ENCODE measurements at regions not wholly inside any gene's neighbourhood (a gene's known extent, or its start where the extent isn't known, plus 50 kb on each side); places are given as distances from the start of the nearest gene placed in this dataset.

DNA sequence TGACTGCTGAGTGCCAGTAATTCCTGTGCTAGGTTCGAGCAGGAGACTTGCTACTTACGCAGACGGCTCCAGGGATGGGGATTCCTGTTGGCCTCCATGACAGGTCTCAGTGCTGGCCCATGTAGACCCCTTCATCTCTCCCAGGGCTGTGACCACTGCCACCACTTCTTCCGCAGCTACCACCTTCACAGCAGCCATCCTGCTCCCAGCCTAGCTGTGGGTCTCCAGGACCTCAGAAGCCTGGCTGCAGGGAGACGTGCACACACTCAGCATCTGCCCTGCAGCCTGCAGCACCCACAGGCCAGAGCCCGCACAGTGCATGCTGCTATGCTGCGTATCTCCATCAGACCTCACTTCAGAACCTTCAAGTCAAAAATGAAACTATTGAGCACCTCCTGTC lies 1503.9 kb downstream of the BRD1 start:
- TF ChIP-seq, protein P1, sequence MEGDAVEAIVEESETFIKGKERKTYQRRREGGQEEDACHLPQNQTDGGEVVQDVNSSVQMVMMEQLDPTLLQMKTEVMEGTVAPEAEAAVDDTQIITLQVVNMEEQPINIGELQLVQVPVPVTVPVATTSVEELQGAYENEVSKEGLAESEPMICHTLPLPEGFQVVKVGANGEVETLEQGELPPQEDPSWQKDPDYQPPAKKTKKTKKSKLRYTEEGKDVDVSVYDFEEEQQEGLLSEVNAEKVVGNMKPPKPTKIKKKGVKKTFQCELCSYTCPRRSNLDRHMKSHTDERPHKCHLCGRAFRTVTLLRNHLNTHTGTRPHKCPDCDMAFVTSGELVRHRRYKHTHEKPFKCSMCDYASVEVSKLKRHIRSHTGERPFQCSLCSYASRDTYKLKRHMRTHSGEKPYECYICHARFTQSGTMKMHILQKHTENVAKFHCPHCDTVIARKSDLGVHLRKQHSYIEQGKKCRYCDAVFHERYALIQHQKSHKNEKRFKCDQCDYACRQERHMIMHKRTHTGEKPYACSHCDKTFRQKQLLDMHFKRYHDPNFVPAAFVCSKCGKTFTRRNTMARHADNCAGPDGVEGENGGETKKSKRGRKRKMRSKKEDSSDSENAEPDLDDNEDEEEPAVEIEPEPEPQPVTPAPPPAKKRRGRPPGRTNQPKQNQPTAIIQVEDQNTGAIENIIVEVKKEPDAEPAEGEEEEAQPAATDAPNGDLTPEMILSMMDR (IDR thresholded peaks at IDR 0.05; ENCODE audit: insufficient read depth, low read length, poor library complexity, severe bottlenecking): no peak
- TF ChIP-seq EZH2phosphoT487 (conservative IDR thresholded peaks at IDR 0.05; ENCODE audit: low read length): no peak
- no peak overlapping the region for H2AFZ ChIP-seq (ENCODE audit: low read depth, low read length, severe bottlenecking)
- H3K4me2 ChIP-seq (ENCODE audit: low read depth, low read length, poor library complexity, severe bottlenecking): no peak overlapping the region
- no peaks in the 10 kb centered on the region for H3K36me3 ChIP-seq (ENCODE audit: low read length)
- H3K27me3 ChIP-seq (ENCODE audit: low read length): no peaks in the 10 kb centered on the region
- H3F3A ChIP-seq (ENCODE audit: insufficient read depth): no peaks in the 10 kb centered on the region
- H3K27ac ChIP-seq (ENCODE audit: low read depth, low read length): no peak overlapping the region
- no peaks in the 10 kb centered on the region for H3K79me2 ChIP-seq (ENCODE audit: insufficient read depth, low read length)
- no peaks in the 10 kb centered on the region for H3K9me2 ChIP-seq (replicated peaks; ENCODE audit: insufficient read depth, low read length)
- H3K4me3 ChIP-seq (ENCODE audit: insufficient read depth, low read length, poor library complexity, severe bottlenecking): no peak overlapping the region
- H3K9me3 ChIP-seq (ENCODE audit: insufficient read depth, low read length): peaks cover 7% of the 10 kb centered on the region; the same call in 1 of the 2 replicates
- no peak overlapping the region for H3K9ac ChIP-seq (ENCODE audit: low read length)
- no peaks in the 10 kb centered on the region for H4K20me1 ChIP-seq (ENCODE audit: low read depth, low read length)

DNA sequence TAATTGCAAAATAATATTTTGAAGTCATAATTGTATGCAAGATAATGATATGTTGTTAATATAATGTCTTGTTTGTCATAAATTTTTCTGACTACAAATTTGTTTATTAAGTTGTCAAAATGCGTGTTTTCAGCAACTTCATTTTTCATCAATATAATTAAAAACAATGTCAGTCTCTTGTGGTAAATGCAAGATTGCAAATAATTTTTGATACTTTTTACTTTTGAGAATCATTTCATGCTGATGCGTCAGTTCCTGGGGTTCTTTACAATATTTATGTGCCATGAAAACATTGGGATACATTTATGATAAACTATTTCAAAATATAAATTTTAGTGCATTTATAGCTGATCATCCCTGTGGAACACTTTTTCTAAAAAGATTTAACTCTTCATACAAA lies 1504.8 kb downstream of the BRD1 start:
- Histone ChIP-seq H3K9me3 (ENCODE audit: insufficient read depth, low read length) (peaks cover 7% of the 10 kb centered on the region; the same call in 1 of the 2 replicates), H4K20me1 (ENCODE audit: low read depth, low read length) (no peaks in the 10 kb centered on the region), H3F3A (ENCODE audit: insufficient read depth) (no peaks in the 10 kb centered on the region), H3K27me3 (ENCODE audit: low read length) (no peaks in the 10 kb centered on the region), H3K27ac (ENCODE audit: low read depth, low read length) (no peak overlapping the region), H3K9ac (ENCODE audit: low read length) (no peak overlapping the region), H3K79me2 (ENCODE audit: insufficient read depth, low read length) (no peaks in the 10 kb centered on the region), H3K36me3 (ENCODE audit: low read length) (no peaks in the 10 kb centered on the region), H3K4me3 (ENCODE audit: insufficient read depth, low read length, poor library complexity, severe bottlenecking) (no peak overlapping the region), H3K9me2 (replicated peaks; ENCODE audit: insufficient read depth, low read length) (no peaks in the 10 kb centered on the region), H2AFZ (ENCODE audit: low read depth, low read length, severe bottlenecking) (no peak overlapping the region), H3K4me2 (ENCODE audit: low read depth, low read length, poor library complexity, severe bottlenecking) (no peak overlapping the region)
- TF ChIP-seq, protein P1 (IDR thresholded peaks at IDR 0.05; ENCODE audit: insufficient read depth, low read length, poor library complexity, severe bottlenecking): no peak
- no peak for TF ChIP-seq EZH2phosphoT487 (conservative IDR thresholded peaks at IDR 0.05; ENCODE audit: low read length)

- Histone ChIP-seq H3K27me3 (ENCODE audit: low read length) (no peaks in the 10 kb centered on the region), H3K27ac (ENCODE audit: low read depth, low read length) (no peak overlapping the region), H3K4me2 (ENCODE audit: low read depth, low read length, poor library complexity, severe bottlenecking) (no peak overlapping the region), H2AFZ (ENCODE audit: low read depth, low read length, severe bottlenecking) (no peak overlapping the region), H3K9me2 (replicated peaks; ENCODE audit: insufficient read depth, low read length) (no peaks in the 10 kb centered on the region), H4K20me1 (ENCODE audit: low read depth, low read length) (no peaks in the 10 kb centered on the region), H3K36me3 (ENCODE audit: low read length) (no peaks in the 10 kb centered on the region), H3K9ac (ENCODE audit: low read length) (no peak overlapping the region), H3K4me3 (ENCODE audit: insufficient read depth, low read length, poor library complexity, severe bottlenecking) (no peak overlapping the region), H3K9me3 (ENCODE audit: insufficient read depth, low read length) (peaks cover 7% of the 10 kb centered on the region; the same call in 1 of the 2 replicates), H3K79me2 (ENCODE audit: insufficient read depth, low read length) (no peaks in the 10 kb centered on the region), H3F3A (ENCODE audit: insufficient read depth) (no peaks in the 10 kb centered on the region)
- no peak for TF ChIP-seq EZH2phosphoT487 (conservative IDR thresholded peaks at IDR 0.05; ENCODE audit: low read length)
- TF ChIP-seq, protein P1 (IDR thresholded peaks at IDR 0.05; ENCODE audit: insufficient read depth, low read length, poor library complexity, severe bottlenecking): no peak
These were observed 1505.6 kb downstream of the BRD1 start for GRCh38 chr22:48321986-48322545.
